NCI-H2227 treated with DMSO at 0.1 percent for 48 hours (cell line): ENCODE measurements at regions not wholly inside any gene's neighbourhood (a gene's known extent, or its start where the extent isn't known, plus 50 kb on each side); places are given as distances from the start of the nearest gene placed in this dataset.
"Not testable (repeated sequence)": the region's sequence is repeated elsewhere in the genome, so short reads cannot be mapped to it uniquely, and the experiment has no call there.

Source experiments
- DNase-seq: peaks from one replicate; lab custom pipeline; 2025; lab: John Stamatoyannopoulos, UW

- DNase-seq, result no peak
These were observed 93.6 kb upstream of the NEDD9 start for GRCh38 chr6:11326116-11326515.

- no peak for DNase-seq
These were observed 92.1 kb upstream of the NEDD9 start for GRCh38 chr6:11324453-11325015.

GRCh38 chr6:11323666-11324452, 91.4 kb upstream of the NEDD9 start:
- no peak for DNase-seq

- no peak for DNase-seq
These were observed 89.9 kb upstream of the NEDD9 start for GRCh38 chr6:11322252-11322885.

- DNase-seq, result no peak
These were observed 88.6 kb upstream of the NEDD9 start for GRCh38 chr6:11320914-11321597.

GRCh38 chr6:11318835-11319813, 86.7 kb upstream of the NEDD9 start:
- DNase-seq, result no peak

GRCh38 chr6:11317885-11318771, 85.7 kb upstream of the NEDD9 start:
- peak; percentile 30 for DNase-seq

- no peak for DNase-seq
These were observed 83.4 kb upstream of the NEDD9 start for GRCh38 chr6:11315743-11316437.

GRCh38 chr6:11313207-11313606, 80.7 kb upstream of the NEDD9 start:
- DNase-seq, result no peak

GRCh38 chr6:11311970-11312369, 79.5 kb upstream of the NEDD9 start:
- DNase-seq, result no peak

GRCh38 chr6:11309947-11310665, 77.6 kb upstream of the NEDD9 start:
- no peak for DNase-seq

GRCh38 chr6:11307226-11307625, 74.8 kb upstream of the NEDD9 start:
- no peak for DNase-seq

- DNase-seq, result no peak
These were observed 72.5 kb upstream of the NEDD9 start for GRCh38 chr6:11304946-11305345.

GRCh38 chr6:11299876-11300428, 67.5 kb upstream of the NEDD9 start:
- not testable (repeated sequence) for DNase-seq

GRCh38 chr6:11299421-11299784, 66.9 kb upstream of the NEDD9 start:
- DNase-seq, result not testable (repeated sequence)

GRCh38 chr6:11298651-11299420, 66.4 kb upstream of the NEDD9 start:
- peak; percentile 54 for DNase-seq

- DNase-seq, result no peak
These were observed 64.9 kb upstream of the NEDD9 start for GRCh38 chr6:11297376-11297729.
